NB4 (cell line): ENCODE measurements at regions not wholly inside any gene's neighbourhood (a gene's known extent, or its start where the extent isn't known, plus 50 kb on each side); places are given as distances from the start of the nearest gene placed in this dataset.

Experiments used
- CTCF ChIP-seq: IDR thresholded peaks from one replicate; pipeline ENCODE4 v1.5.1; 2012; ENCODE audit warnings: low read depth, low read length
- POLR2A ChIP-seq: IDR thresholded peaks from 2 replicates; pipeline ENCODE4 v1.6.1; 2011; ENCODE audit warnings: mild to moderate bottlenecking; ENCODE audit not compliant: insufficient read length; ENCODE audit errors: extremely low read depth

GRCh38 chr1:57799490-57800115 is 375.7 kb upstream of the DAB1 start:
- TF ChIP-seq POLR2A (no peak), CTCF (no peak)
